ENCODE measurements at regions not wholly inside any gene's neighbourhood (a gene's known extent, or its start where the extent isn't known, plus 50 kb on each side); places are given as distances from the start of the nearest gene placed in this dataset.

GRCh38 chr5:111810112-111810511 is 53.1 kb upstream of the NREP start:
- TF ChIP-seq CTCF (IDR thresholded peaks at IDR 0.05) (no peak), POLR2AphosphoS5 (IDR thresholded peaks at IDR 0.05) (no peak), POLR2A (IDR thresholded peaks at IDR 0.05) (no peak)
- H3K4me1 ChIP-seq = no peaks in the 10 kb centered on the region
- no peaks in the 10 kb centered on the region for H3K9me3 ChIP-seq
- no peak overlapping the region for H3K4me3 ChIP-seq
- intact Hi-C loops (cut with DNase I; ENCODE audit: low total_unique reads) = no loop called here
- no peaks in the 10 kb centered on the region for H3K36me3 ChIP-seq
- no peak overlapping the region for H3K27ac ChIP-seq
- DNase-seq (ENCODE audit: low spot score in 2 of 2) = no peak
- H3K27me3 ChIP-seq = no peaks in the 10 kb centered on the region
